ENCODE measurements at regions not wholly inside any gene's neighbourhood (a gene's known extent, or its start where the extent isn't known, plus 50 kb on each side); places are given as distances from the start of the nearest gene placed in this dataset.

DNA sequence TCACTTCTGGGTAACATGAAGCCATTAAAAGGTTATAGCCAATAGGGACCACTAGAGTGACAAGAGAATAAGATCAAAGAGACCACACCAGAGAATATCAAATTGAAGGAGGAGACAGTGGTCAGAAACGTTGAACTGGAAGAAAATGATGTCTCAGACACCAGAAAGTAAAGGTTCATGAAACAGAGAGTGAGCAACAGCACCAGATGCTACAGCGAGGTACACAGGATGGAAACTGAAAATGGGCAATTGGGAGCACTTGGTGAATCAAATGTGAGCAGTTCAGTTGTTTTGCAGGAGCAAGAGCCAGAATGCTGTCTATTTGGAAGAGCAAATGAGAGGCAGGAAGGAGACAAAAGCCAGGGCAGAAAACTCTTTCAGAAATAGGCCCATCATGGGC lies 162.6 kb downstream of the SS18 start:
- no peak for DNase-seq (ENCODE audit: low read depth, low spot score)
- no peak for FAIRE-seq
- Histone ChIP-seq H3K4me2 (ENCODE audit: insufficient read depth, low read length) (no peak overlapping the region), H3K9me3 (replicated peaks; ENCODE audit: control insufficient read depth, insufficient read depth, low read length) (no peaks in the 10 kb centered on the region), H3K36me3 (ENCODE audit: control insufficient read depth in 2 of 2, extremely low read depth in 1 of 2, insufficient read depth in 2 of 2, low read length in 2 of 2) (no peaks in the 10 kb centered on the region), H3K9ac (replicated peaks; ENCODE audit: extremely low read depth, insufficient read depth, low read length) (no peak overlapping the region), H4K20me1 (replicated peaks; ENCODE audit: control insufficient read depth, extremely low read depth, insufficient read depth, low read length) (no peaks in the 10 kb centered on the region), H3K4me3 (replicated peaks in 1 of 3; ENCODE audit: insufficient read depth in 1 of 3, low read depth in 1 of 3, low read length in 3 of 3) (no peak overlapping the region), H3K9me1 (replicated peaks; ENCODE audit: control insufficient read depth, extremely low read depth, insufficient read depth, low read length) (no peaks in the 10 kb centered on the region), H3K4me1 (ENCODE audit: control insufficient read depth, extremely low read depth, insufficient read depth, low read length) (no peaks in the 10 kb centered on the region), H3K27me3 (ENCODE audit: control insufficient read depth in 2 of 2, insufficient read depth in 2 of 2, low read length in 2 of 2) (peaks cover 0 to 2% of the 10 kb centered on the region in 2 experiments), H3K27ac (ENCODE audit: insufficient read depth, low read depth, low read length) (no peak overlapping the region), H3K79me2 (ENCODE audit: control insufficient read depth, insufficient read depth, low read length) (no peaks in the 10 kb centered on the region), H2AFZ (ENCODE audit: low read depth, low read length) (no peak overlapping the region)
- ChIA-PET POLR2A (no interaction called here), CTCF (no interaction called here)
- TF ChIP-seq JUN (IDR thresholded peaks at IDR 0.05; ENCODE audit: borderline replicate concordance, insufficient read depth, insufficient read length, low read depth) (no peak), GATA2 (IDR thresholded peaks at IDR 0.05; ENCODE audit: insufficient read depth, insufficient read length, low read depth, low read length) (no peak), FOS (IDR thresholded peaks at IDR 0.05; ENCODE audit: borderline replicate concordance, insufficient read depth, low read length) (no peak), POLR2A (IDR thresholded peaks at IDR 0.05; ENCODE audit: low read depth, low read length) (no peak), POLR2AphosphoS5 (IDR thresholded peaks at IDR 0.05; ENCODE audit: insufficient read depth, low read depth, low read length) (no peak)
- TF ChIP-seq, protein P1, sequence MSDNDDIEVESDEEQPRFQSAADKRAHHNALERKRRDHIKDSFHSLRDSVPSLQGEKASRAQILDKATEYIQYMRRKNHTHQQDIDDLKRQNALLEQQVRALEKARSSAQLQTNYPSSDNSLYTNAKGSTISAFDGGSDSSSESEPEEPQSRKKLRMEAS (IDR thresholded peaks at IDR 0.05; ENCODE audit: insufficient read depth, insufficient read length), result no peak
- dilution Hi-C loops (cut with MboI; ENCODE audit: extremely low pct_ligation_motif_present, low sequenced_read_pairs), result no loop called here
- intact Hi-C loops (cut with micrococcal nuclease), result no loop called here
- BruUV-seq (replicated peaks), result no TSS peak

DNA sequence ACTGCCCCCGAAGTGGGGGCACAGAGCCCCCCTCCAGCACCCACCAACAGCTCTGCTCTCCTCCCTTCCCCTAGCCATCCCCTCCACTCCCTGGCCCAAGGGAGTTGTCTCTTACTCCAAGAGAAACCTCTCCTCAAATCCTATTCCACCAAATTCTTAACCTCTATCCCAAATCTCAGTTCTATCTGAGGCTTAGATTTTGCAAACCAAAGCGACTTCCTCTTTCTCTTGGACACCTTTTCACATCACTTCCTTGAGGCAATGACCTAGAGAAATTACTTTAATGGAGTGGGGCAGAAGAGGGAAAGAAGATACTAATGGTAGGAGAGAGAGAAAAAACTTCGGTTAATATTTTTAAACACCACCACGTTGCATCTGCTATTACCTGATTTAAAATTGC lies 167.2 kb downstream of the SS18 start:
- Histone ChIP-seq H3K27ac (ENCODE audit: insufficient read depth, low read depth, low read length) (no peak overlapping the region), H3K36me3 (ENCODE audit: control insufficient read depth in 2 of 2, extremely low read depth in 1 of 2, insufficient read depth in 2 of 2, low read length in 2 of 2) (no peaks in the 10 kb centered on the region), H4K20me1 (replicated peaks; ENCODE audit: control insufficient read depth, extremely low read depth, insufficient read depth, low read length) (no peaks in the 10 kb centered on the region), H3K4me3 (replicated peaks in 1 of 3; ENCODE audit: insufficient read depth in 1 of 3, low read depth in 1 of 3, low read length in 3 of 3) (no peak overlapping the region), H2AFZ (ENCODE audit: low read depth, low read length) (no peak overlapping the region), H3K4me2 (ENCODE audit: insufficient read depth, low read length) (no peak overlapping the region), H3K4me1 (ENCODE audit: control insufficient read depth, extremely low read depth, insufficient read depth, low read length) (no peaks in the 10 kb centered on the region), H3K9me3 (replicated peaks; ENCODE audit: control insufficient read depth, insufficient read depth, low read length) (no peaks in the 10 kb centered on the region), H3K9me1 (replicated peaks; ENCODE audit: control insufficient read depth, extremely low read depth, insufficient read depth, low read length) (no peaks in the 10 kb centered on the region), H3K79me2 (ENCODE audit: control insufficient read depth, insufficient read depth, low read length) (no peaks in the 10 kb centered on the region), H3K27me3 (ENCODE audit: control insufficient read depth in 2 of 2, insufficient read depth in 2 of 2, low read length in 2 of 2) (peaks cover 0 to 1% of the 10 kb centered on the region in 2 experiments), H3K9ac (replicated peaks; ENCODE audit: extremely low read depth, insufficient read depth, low read length) (no peak overlapping the region)
- ChIA-PET POLR2A (no interaction called here), CTCF (interaction anchor here (0.6 kb wide), 1 partner anchor 22 kb away, joined by 3 read pairs; no protein-coding TSS in a partner anchor)
- FAIRE-seq (no peak), DNase-seq (ENCODE audit: low read depth, low spot score) (no peak)
- no TSS peak for BruUV-seq (replicated peaks)
- dilution Hi-C loops (cut with MboI; ENCODE audit: extremely low pct_ligation_motif_present, low sequenced_read_pairs) (no loop called here), intact Hi-C loops (cut with micrococcal nuclease) (loop anchor here (5.0 kb wide), 1 partner anchor 724 kb away; no protein-coding TSS in a partner anchor)
- TF ChIP-seq, protein P2, sequence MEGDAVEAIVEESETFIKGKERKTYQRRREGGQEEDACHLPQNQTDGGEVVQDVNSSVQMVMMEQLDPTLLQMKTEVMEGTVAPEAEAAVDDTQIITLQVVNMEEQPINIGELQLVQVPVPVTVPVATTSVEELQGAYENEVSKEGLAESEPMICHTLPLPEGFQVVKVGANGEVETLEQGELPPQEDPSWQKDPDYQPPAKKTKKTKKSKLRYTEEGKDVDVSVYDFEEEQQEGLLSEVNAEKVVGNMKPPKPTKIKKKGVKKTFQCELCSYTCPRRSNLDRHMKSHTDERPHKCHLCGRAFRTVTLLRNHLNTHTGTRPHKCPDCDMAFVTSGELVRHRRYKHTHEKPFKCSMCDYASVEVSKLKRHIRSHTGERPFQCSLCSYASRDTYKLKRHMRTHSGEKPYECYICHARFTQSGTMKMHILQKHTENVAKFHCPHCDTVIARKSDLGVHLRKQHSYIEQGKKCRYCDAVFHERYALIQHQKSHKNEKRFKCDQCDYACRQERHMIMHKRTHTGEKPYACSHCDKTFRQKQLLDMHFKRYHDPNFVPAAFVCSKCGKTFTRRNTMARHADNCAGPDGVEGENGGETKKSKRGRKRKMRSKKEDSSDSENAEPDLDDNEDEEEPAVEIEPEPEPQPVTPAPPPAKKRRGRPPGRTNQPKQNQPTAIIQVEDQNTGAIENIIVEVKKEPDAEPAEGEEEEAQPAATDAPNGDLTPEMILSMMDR (IDR thresholded peaks at IDR 0.05; ENCODE audit: extremely low read depth in 1 of 2, insufficient read depth in 1 of 2, low read depth in 1 of 2, low read length in 2 of 2), result no peak
- no peak for TF ChIP-seq MYC (IDR thresholded peaks at IDR 0.05; ENCODE audit: low read depth, low read length)
- TF ChIP-seq, protein P1 (IDR thresholded peaks at IDR 0.05; ENCODE audit: insufficient read depth, insufficient read length), result no peak
- TF ChIP-seq JUN (IDR thresholded peaks at IDR 0.05; ENCODE audit: borderline replicate concordance, insufficient read depth, insufficient read length, low read depth), result no peak
- TF ChIP-seq EZH2 (IDR thresholded peaks at IDR 0.05; ENCODE audit: borderline replicate concordance, low read depth, low read length, severe bottlenecking), result no peak
